DLD1 (cell line): ENCODE measurements at regions not wholly inside any gene's neighbourhood (a gene's known extent, or its start where the extent isn't known, plus 50 kb on each side); places are given as distances from the start of the nearest gene placed in this dataset.

Experiments
- in situ Hi-C: cut with HindIII; loops from 2 replicates; pipeline ENCODE4 v1.10.0; 2017; ENCODE audit warnings: low sequenced_read_pairs

DNA sequence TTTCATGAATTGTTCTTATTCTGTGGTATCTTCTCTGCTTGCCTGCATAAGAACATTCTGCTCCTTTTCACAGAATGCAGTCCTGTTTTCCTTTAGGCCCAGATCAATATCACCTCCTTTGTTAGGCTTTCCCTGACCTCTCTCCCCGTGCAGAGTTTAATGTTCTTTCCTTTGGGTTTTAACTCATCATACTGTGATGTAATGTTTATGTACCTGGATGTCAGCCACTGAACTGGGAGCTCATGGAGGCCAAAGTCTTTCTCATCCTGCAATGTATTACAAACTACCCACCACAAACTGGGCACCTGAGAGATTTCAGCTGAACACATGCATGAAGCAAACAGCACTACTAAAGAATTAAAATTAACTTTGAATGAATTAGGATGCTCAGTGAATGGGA is 192.8 kb upstream of the RORA start:
- in situ Hi-C loops = no loop called here

DNA sequence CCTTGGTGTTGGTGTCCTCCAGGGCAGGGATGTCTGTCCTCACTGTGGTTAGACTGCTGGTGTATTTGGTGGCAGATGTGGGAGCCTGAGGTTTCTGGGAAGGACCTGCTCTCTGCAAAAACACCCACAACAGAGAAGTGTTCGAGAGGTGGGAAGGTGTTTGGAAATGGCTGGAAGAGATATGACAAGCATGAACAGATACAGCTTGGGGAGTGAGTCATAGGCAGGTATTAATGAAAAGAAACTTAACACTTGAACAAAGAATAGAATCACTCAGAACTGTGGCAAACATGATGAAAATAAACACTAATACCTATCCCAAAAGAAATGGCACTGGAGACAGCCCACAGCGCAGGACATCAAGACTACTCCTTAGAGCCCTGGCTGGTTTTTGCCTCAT is 192.4 kb upstream of the RORA start:
- in situ Hi-C loops = no loop called here

DNA sequence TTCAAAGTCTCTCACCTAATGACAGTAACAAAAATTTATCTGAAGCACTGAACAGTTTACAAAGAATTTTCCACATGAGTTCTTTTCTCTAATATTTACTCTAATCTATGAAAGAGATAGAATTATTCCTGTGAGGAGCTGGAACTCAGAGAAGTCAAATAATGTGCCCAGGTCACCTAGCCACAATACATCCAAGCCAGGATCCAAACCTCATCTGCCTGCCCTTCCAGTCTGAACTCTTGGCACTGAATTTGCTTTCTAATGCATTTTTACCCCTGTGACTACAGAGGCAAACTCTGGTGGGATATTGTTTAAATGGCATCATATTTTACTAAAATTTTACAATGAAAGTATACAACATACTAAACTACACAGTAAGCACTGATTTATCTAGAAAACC is 191.4 kb upstream of the RORA start:
- in situ Hi-C loops = no loop called here

DNA sequence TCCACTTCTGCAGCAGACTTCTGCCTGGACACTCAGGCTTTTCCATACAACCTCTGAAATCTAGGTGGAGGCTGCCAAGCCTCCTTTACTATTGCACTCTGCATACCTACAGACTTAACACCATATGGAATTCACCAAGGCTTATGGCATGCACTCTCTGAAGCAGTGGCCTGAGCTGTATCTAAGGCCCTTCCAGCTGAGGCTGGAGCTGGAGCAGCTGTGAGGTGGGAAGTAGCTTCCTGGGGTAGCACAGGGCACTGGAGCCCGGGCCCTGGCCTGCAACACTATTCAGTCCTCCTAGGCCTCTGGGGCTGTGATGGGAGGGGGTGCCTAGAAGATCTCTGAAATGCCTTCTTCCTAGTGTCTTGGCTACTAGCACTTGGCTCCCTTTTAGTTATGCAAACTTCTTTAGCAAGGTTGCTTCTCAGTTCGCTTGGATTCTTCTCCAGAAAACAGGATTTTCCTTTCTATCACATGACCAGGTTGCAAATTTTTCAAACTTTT is 186.6 kb upstream of the RORA start:
- in situ Hi-C loops = no loop called here

DNA sequence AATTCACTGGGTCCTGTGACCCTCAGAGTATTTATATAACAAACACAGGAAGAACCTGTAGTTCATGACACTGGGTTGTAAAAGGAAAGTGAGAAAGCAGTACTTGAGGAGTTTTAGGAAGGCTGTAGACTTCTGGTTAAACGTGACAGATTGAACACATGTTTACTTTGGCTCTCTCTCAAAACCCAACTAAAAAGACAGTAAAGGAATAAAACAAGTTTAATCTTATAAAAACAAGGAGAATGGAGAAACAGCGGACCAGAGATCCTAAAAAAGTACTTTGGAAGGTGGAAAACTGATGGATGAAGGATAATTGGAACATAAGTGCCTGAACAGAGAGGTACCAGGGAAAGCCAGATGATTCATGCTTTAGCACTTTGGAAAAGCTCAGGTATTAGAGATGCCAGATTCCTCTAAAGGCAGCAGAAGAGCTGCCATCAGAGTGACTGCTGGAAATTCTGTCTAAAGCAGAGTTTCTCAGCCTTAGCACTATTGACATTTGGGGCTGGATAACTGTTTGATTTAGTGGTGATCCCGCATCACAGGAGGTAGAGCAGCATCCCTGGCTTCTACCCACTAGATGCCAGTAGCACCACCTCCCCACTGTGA is 182.9 kb upstream of the RORA start:
- in situ Hi-C loops = no loop called here

DNA sequence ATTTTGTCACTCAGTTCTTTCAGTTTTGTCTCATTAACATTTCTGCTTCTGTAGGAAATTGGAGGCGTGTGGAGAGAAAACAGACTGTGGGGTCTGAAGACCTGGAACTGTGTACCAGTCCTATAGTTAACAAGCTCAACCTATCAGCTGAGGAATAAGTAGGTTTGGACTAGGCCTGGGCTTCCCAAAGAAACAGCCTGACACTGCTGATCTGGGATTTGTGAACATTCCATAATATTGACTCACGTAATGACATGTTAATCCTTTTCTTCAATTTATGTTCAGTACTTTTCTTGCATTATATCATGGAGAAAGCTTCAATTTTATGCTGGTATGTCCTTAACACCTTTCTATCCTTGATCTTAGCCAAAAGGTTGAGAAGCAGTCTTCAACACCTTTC is 181.6 kb upstream of the RORA start:
- in situ Hi-C loops = no loop called here

DNA sequence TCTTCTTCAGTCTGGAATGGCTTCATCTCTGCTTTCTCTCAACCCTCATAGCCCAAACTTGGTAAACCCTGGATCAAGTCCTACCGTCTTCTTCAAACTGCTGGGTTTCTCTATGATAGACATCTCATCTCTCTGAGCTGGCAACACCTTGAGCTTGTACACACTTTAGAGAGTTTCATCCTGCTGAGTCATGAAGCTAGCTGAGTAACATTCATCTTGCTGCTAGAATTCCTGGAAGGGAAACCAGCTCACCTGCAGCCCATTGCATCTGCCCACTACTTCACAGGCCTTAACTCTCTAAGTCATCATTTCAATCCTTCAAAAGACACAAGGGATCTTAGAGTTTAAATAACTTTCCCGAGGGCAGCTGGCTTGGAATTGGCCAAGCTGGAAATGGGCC is 175.5 kb upstream of the RORA start:
- in situ Hi-C loops = no loop called here

DNA sequence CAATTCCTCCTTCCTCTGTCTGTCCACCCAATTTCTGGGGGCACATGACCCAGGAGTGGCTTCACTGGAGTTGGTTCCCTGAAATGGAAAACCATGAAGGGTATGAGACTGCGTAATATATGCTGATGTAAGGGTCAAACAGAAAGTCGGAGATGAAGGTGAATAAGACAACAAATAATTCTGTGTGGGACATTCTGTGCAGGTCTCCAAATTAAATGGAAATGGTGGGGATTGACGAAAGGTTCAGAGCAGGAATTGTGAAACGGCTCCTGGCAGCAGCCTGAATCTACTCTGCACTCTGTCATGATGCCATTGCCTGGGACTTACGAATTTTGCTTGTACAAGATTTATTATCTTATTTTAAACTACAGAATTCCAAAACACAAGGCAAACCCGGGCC is 174.8 kb upstream of the RORA start:
- in situ Hi-C loops = no loop called here

DNA sequence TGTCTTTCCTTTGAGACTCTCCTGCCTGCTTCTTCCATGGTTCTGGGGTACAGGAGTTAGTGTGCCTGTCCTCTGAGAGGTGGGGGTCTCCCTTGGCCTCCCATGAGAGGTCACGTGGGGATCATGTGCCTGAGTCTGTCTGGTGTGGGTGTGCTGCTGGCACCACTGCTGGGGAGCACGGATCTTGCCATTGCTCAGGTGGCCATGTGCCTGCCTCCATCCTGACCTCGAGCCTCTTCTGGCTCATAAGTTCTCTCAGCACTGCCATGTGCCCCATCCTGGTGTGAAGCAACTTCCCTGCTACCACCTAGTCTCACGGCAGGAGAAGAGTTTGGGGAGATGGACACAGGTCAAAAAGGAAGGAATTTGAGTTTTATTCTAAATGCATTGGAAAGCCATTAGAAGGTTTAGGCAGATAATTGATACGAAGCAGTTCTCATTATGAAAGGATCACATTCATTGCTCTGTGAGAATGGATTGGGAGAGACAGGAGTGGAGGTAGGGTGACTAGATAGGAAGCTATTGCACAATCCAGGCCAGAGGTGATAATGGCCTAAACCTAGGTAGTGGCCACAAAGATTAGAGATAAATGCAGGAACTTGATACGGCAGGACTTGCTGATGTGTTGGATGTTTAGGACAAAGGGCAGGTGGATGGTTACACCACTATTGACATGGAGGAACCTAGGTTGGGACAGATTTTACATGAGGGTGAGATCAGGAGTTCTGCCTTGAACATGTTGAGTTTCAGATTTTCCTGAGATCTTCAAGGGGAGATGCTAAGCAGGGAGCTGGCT is 173.0 kb upstream of the RORA start:
- in situ Hi-C loops = no loop called here

DNA sequence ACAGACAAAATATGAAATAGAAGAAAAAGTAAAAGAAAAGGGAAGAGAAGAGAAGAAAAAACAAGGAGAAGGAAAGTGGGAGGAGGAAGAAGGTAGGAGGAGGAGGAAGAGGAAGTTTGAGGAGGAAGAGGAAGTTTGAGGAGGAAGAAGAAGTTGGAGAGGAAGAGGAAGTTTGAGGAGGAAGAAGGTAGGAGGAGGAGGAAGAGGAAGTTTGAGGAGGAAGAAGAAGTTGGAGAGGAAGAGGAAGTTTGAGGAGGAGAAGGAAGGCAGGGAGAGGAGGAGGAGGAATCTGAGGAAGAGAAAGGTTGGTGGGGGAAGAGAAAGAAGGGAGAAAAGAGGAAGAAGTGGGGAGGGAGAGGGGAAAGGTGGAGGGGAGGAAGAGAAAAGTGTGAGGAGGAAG is 169.2 kb upstream of the RORA start:
- in situ Hi-C loops = no loop called here

DNA sequence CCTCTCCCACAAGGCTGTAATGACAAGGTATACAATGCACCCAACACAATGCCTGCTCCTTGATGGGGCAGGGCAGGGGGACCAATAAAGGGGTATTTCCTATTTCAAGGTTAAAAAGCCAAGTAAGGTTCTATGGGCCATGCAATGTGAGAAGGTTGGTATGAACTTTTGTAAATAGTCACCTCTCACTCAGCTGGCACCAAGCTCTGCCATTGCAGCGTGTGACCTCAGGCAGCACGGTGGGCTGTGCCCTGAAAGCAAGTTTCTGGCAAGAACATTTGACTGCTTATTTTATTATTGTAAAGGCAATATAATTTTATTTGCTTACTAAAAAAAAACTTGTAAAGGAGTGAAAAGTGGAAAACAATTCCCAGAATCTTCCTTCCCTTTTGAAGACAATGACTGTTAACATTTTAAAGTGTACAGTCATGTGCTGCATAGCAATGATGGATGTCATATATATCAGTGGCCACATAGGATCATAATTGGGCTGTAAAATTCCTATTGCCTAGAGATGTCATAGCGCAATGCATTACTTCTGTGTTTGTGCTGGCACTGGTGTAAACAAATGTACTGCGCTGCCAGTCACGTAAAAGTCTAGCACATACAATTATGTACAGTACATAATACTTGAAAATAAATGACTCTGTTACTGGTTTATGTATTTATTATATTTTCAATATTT is 167.3 kb upstream of the RORA start:
- in situ Hi-C loops = no loop called here

DNA sequence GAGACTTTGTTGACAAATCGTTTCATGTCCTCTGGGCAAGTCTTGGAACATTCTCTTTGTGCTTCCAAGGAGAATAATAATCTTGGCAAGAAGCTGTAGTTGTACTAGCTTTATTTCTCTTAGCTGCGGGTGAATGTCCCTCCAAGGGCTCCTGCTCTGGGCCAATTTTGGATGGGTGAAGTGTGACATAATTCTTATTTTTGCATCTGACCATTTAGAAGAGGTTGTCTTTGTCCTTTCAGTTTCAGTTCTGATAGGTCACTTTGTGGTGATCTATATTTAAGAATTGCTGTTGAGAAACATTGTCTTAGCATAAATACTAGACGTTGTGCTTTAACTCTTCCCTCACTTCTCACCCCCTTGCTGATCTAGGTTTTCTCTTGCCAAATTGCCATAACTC is 164.8 kb upstream of the RORA start:
- in situ Hi-C loops = no loop called here

DNA sequence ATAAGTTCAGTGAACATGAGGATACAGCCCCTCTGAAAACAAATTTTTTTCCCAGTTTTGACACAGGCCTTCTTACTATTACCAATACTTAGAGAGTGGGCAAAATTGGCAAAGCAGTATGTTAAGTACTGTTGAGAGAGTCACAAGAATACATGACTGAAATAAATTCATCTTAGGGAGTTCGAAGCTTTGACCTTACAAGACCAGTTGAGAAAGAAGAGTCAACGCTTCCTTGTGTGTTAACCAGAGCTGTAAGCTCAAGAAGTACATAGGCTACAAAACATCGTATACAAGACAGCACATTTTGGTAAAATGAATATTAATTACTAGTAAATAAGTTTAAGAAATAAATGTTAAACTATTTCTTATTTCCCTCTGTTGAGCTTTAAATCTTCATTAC is 164.4 kb upstream of the RORA start:
- in situ Hi-C loops = no loop called here

DNA sequence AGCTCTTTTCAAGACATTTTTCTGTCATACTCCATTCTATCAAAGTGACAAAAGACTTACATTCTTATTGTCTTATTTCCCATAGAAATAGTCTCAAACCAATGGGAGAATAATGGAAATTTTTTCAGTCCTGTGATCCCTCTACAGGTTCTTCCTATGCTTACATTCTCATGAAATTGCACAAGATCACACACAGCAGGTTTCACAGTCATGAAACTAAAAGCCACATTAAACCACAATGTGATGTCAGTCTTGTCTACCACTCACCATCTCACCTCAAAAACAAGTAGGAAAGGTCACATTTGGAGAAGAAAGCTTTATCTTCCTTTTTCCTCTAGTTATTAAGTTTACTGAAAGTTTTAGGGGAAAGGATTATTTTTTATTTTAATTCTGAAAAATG is 161.0 kb upstream of the RORA start:
- in situ Hi-C loops = no loop called here

DNA sequence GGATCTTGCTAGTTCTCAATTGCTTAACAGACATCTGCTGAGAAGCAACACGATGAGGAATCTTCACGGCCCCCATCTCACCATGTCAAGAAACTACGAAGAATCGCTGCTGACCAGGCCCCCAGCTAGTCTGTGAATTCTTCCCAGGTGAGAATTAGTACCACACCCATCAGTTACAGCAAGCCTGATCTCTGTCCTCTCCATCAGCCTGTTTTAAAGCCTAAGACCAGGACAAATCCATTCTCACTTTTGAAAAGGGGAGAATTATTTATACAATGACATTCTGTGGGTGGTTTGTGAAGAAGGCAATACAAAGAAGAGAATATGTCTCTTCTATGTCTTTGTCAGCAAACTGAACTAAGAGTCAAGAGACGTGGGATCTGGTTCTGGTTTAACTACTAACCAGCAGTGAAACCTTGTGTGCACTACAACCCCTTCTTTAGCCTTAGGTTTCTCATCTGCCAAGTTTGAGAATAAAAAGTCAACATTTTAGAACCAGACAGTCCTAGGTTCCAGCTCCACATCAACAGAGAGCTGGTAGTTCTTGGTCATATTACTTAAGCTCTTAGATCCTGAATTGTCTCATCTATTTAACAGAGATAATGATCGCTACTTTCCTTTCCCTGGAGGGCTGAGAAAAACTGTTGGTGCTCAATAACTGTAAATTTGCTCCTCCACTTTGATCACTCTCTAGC is 160.4 kb upstream of the RORA start:
- in situ Hi-C loops = no loop called here

DNA sequence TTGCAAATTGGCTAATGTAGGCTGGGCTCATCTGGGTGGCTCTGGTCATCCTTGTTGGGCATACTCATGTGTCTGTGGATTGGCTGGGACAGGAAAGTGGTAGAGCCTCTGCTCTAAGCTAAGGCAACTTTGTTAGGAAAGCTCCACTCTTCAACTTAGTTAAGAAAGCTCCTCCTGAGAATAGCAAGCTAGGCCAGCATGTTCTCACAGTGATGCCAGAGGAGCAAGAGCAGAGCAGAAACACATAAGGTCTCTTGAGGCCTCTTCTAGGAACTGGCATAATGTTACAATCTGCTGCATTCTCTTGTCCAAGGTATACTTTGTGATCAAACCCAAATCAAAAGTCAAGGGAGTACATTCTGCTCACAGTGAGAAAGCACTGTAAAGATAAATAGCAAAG is 158.6 kb upstream of the RORA start:
- in situ Hi-C loops = no loop called here

DNA sequence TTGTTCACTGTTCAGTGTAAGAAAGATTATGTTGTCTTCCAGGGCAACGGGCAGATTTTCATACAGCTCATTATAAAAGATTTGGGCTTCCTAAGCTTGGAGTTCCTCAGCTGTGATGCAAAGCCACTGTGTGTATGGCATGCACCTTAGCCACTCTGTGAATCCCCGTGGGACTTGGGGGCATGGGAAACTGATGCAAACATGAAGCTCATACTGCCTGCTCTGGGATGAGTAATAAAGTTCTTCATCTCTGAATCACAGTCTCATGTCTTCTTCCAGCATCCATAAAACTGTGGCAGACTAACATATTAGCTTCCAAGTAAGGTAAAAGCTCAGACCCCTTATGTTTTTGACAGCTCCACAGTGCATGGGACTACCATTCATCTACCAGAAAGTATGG is 154.3 kb upstream of the RORA start:
- in situ Hi-C loops = no loop called here

DNA sequence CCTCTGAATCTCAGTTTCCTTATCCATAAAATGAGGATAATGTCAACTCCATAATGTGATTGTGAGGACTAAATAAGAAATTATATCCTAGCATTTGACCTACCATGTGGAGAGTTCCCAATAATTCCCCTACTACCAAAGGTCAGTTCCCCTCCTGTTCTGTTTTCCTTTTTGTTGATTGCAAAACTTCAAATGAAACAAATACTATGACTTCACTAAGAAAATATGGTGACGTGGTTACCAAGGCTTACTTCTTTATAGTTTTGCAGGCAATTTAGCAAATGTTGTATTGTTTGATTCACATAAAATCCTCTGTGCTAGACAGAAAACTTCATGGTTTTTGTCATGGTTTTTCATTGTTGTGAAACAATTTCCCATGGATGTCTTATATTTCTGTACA is 153.8 kb upstream of the RORA start:
- in situ Hi-C loops = no loop called here

DNA sequence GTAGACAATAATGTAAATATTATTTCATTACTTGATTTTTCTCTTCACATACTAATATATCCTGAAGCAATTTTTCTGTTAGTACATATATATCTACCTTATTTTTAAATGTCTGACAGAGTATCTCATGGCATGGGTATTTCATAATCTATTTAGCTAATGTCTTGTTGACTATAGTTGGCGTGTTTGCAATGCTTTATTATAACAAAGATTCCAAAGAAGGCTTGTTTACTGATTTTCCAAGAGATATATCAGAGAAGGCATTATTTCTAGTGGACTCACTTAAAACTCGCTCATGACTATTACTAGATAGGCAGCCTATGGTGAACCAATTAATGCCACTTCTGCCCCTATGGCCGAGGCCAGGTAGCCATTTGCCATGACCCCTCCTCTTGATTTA is 152.4 kb upstream of the RORA start:
- in situ Hi-C loops = no loop called here

DNA sequence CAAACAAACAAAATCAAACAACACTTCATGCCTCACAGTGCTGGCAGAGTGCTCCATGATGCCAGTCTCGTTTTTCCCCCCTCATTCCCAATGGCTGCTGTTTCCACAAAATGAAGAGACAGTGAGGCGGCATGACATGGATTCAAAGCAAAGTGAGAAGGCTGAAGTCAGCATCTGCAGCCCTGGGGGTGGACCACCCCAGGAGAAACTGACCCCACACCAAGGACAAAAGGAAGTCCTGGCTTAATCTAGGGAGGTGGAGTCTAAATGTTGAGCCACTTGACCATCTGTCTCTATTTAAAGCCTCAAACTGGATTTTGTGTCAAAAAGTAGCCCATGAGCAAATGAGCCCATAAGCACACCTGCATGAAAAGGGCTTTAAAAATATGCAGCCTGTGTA is 151.2 kb upstream of the RORA start:
- in situ Hi-C loops = no loop called here

DNA sequence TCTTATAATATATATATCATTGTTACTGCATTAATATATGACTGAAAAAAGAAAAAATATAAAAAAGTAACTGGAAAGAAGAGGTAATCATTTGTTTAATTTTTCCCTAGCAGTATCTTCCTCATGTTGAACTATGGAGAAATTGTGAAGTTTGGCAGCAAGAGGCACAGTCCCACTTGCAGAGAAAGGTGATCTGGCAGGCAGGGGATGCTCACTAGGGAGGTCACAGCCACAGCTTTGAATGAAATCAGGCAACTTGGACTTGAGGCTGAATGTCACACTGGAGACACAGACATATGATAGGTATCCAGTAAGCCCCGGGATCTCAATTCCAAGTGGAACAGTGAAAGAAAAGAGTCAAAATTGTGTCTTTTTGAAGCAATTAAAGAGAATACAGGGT is 149.9 kb upstream of the RORA start:
- in situ Hi-C loops = no loop called here

DNA sequence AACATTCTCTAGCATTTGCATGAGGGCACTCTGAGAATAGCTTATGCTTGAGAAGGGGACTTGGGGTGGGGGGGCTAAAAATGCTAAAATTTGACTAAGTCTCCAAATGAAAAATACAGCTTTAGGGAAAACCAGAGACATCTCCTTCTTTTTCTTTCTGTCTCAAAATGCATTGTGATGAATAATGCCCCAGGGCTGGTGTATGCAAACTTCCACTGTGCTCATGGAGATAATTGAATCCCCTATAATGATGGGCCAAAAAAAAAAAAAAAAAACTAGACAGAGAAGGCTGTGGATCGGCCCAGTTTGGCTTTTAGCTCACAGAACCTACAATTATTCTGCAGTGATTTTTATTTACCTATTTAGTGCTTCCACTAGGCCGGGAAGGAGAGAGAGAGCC is 147.9 kb upstream of the RORA start:
- in situ Hi-C loops = no loop called here
